Pancreas (tissue), 10 donors: ENCODE measurements at regions not wholly inside any gene's neighbourhood (a gene's known extent, or its start where the extent isn't known, plus 50 kb on each side); places are given as distances from the start of the nearest gene placed in this dataset.

Experiments
- ATAC-seq, 4 donors: fragments of 200-7000 bp; cut with Tn5 transposase; one replicate each; pipeline versions ENCODE4 v1.8.0 to v1.9.1; 2020; ENCODE audit warnings: mild to moderate bottlenecking in 4 of 4, moderate library complexity in 4 of 4
- DNase-seq, 6 donors: peaks; one replicate each; pipeline ENCODE4 v3.0.0-alpha.2; 2020
- FAIRE-seq: peaks from 2 replicates; lab custom pipeline; 2012; peaks lifted over from hg19 to GRCh38; lab: Jason Lieb, UNC
- H3K27ac ChIP-seq, 4 donors: fragments of 200-600 bp; sonication (generic); 1 replicate in 3 of 4; 2 replicates in 1 of 4; pipeline versions ENCODE4 v1.5.0 to v1.8.0; 2020
- H3K27me3 ChIP-seq, 4 donors: fragments of 200-600 bp; one replicate each; pipeline ENCODE4 v1.8.0; 2021
- H3K36me3 ChIP-seq, 3 donors: fragments of 200-600 bp; sonication (generic) in 1 of 3; one replicate each; pipeline versions ENCODE4 v1.5.0 to v1.8.0; 2020 to 2021
- H3K4me1 ChIP-seq, 3 donors: fragments of 200-600 bp; one replicate each; pipeline ENCODE4 v1.8.0; 2021
- H3K4me3 ChIP-seq, 4 donors: fragments of 200-600 bp; sonication (generic) in 2 of 4; one replicate each; pipeline versions ENCODE4 v1.5.0 to v1.8.0; 2020 to 2021
- H3K9me3 ChIP-seq, 4 donors: fragments of 200-600 bp; one replicate each; pipeline ENCODE4 v1.8.0; 2021
- WGBS, 2 donors: extraction: QIAGEN DNeasy Blood & Tissue Kit; methylation state at CpG; one replicate each; pipeline ENCODE4 v1.1.7; 2013; 5-methylcytosine and 5-hydroxymethylcytosine counted together
- intact Hi-C, 3 donors: fragments of 100-400 bp; cut with DNase I; formaldehyde crosslinking; loops; one replicate each; pipeline versions ENCODE4 v1.11.1 to v1.14.2; 2022
- TF ChIP-seq, protein P1 (sequence below), 4 donors: fragments of 200-600 bp; sonication (generic) in 3 of 4; IDR thresholded peaks; one replicate each; pipeline versions ENCODE4 v1.5.0 to v1.8.0; 2021; ENCODE audit warnings: antibody characterized with exemption in 4 of 4
- donor health status: healthy with polysubstance abuse.
- donor health status: DM: no; HTN: no; CAD: no; lungs with moderate emphysema.
- donor health status: DM: no; HTN: no; CAD: no.
- donor health status: control.
- donor health status: control.
- donor health status: Bipolar disorder and iron deficiency.
- donor health status: DM: yes; HTN: yes; CAD: no.
- donor health status: DM: no; HTN: no; CAD: no.
- donor health status: DM: no; HTN: no; CAD: no.
- donor health status: DM: yes; HTN: yes; CAD: no.

DNA sequence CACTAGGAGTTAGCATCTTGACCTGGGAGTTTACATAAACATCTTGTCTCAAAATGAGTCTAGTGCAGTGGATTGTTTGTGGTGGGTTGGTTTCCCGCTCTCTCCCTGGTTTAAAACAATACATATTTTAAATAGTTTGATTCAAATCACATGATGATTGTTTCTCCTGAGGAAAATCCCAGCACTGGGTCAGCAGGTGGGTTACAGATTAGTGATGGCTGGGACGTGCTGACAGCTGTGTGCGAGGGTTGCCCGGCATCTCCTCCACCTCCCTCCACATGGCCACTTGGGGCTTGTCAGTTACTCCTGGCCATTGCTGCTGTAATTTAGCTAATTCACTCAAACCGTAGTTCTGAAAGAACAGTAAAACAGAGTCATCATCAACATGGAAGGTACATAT lies 306.4 kb upstream of the CITED2 start:
- 92 to 96% methylated on average over 5 of the region's 5 CpGs for WGBS, 2 donors
- Histone ChIP-seq H3K4me1 (peaks cover 0 to 6% (median 0%) of the 10 kb centered on the region in 3 donors), H3K27ac (no peak overlapping the region), H3K36me3 (no peaks in the 10 kb centered on the region), H3K9me3 (no peaks in the 10 kb centered on the region), H3K4me3 (no peak overlapping the region), H3K27me3 (no peaks in the 10 kb centered on the region)
- no peak for DNase-seq
- ATAC-seq: no peak
- TF ChIP-seq, protein P1, sequence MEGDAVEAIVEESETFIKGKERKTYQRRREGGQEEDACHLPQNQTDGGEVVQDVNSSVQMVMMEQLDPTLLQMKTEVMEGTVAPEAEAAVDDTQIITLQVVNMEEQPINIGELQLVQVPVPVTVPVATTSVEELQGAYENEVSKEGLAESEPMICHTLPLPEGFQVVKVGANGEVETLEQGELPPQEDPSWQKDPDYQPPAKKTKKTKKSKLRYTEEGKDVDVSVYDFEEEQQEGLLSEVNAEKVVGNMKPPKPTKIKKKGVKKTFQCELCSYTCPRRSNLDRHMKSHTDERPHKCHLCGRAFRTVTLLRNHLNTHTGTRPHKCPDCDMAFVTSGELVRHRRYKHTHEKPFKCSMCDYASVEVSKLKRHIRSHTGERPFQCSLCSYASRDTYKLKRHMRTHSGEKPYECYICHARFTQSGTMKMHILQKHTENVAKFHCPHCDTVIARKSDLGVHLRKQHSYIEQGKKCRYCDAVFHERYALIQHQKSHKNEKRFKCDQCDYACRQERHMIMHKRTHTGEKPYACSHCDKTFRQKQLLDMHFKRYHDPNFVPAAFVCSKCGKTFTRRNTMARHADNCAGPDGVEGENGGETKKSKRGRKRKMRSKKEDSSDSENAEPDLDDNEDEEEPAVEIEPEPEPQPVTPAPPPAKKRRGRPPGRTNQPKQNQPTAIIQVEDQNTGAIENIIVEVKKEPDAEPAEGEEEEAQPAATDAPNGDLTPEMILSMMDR (IDR thresholded peaks at IDR 0.05): no peak
- FAIRE-seq: no peak
- intact Hi-C loops: no loop called here

DNA sequence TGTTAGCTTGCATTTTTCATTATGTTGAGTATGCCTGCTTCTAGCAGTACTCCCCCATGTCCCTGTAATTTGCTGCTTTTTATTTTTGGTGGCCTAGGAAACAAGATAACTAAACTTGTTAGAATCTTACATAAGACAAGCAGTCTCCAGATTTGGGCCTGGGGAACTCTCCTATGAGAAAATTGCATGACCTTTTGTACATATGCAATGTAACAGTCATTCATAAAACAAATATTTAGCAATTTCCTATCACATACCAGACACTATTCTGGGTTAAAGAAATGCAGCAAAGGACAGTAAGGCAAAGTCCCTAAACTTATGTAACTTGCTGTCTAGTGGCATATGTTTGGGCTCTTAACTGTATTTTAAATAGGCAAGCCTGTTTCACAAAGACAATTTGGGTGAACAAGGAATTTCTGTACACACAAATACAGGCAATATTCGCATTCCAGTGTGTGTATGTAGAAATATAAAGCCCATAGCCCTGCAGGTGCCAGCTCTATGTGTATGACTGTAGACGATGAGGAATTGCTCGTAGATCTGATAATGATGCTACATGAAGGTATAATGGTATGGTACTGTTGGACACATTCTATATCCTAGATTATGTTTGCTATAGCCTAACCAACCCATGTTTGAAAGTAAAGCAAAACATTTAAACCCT lies 305.2 kb upstream of the CITED2 start:
- FAIRE-seq: no peak
- no peak overlapping the region for H3K27ac ChIP-seq
- intact Hi-C loops: no loop called here

DNA sequence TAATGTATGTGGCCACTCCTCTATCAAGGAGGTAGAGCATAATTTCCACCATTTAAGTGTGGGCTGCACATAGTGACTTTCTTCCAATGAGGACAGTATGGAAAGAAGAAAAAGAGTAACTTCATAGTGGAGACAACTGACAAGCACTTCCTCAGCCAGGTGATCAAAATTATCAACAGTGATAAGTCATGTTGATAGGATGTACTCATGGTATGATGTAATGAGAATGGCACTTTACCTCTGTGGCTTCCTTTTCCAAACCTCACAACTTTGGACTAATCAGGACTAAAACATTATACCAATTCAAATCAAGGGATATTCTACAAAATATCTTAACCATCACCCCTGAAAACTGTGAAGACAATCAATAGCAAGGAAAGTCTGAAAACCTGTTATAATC lies 302.3 kb upstream of the CITED2 start:
- Histone ChIP-seq H3K27ac (no peak overlapping the region), H3K4me1 (peaks cover 0 to 6% (median 0%) of the 10 kb centered on the region in 3 donors), H3K9me3 (no peaks in the 10 kb centered on the region), H3K4me3 (no peak overlapping the region), H3K36me3 (no peaks in the 10 kb centered on the region), H3K27me3 (no peaks in the 10 kb centered on the region)
- DNase-seq (no peak), FAIRE-seq (no peak), ATAC-seq (no peak)
- intact Hi-C loops: no loop called here
- TF ChIP-seq, protein P1 (IDR thresholded peaks at IDR 0.05): no peak

More for the DNA sequence above, 305.2 kb upstream of the CITED2 start:
- H3K36me3 ChIP-seq: no peaks in the 10 kb centered on the region
- ATAC-seq (peak in 2 of 4 donors; percentile 27 to 41), DNase-seq (no peak)
- no peaks in the 10 kb centered on the region for H3K9me3 ChIP-seq
- peaks cover 0 to 6% (median 0%) of the 10 kb centered on the region in 3 donors for H3K4me1 ChIP-seq
- 88 to 94% methylated on average over 3 of the region's 3 CpGs for WGBS, 2 donors
- H3K27me3 ChIP-seq: no peaks in the 10 kb centered on the region
- no peak overlapping the region for H3K4me3 ChIP-seq
- TF ChIP-seq, protein P1 (IDR thresholded peaks at IDR 0.05): no peak

DNA sequence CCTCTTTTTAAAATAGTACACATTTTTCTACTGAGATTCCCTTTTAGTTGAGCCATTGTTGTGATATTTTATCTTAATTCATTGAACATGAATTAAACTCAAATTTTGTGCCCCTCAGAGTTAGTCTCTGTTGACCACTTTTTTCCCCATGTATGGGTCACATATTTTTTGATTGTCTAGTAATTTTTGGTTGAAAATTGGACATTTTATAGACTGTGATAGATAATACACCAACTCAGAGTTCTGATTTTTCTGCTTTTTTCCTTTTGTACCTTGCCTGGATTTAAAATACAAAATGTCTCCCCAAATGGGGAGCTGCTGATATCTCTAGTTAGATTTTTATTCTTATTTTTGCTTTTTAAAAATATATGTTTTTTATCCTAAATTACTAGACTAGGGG lies 291.8 kb upstream of the CITED2 start:
- H3K4me3 ChIP-seq: no peak overlapping the region
- DNase-seq (no peak), FAIRE-seq (no peak), ATAC-seq (no peak)
- TF ChIP-seq, protein P1 (IDR thresholded peaks at IDR 0.05): no peak
- intact Hi-C loops: no loop called here
- H3K36me3 ChIP-seq: no peaks in the 10 kb centered on the region
- no peaks in the 10 kb centered on the region for H3K4me1 ChIP-seq
- H3K9me3 ChIP-seq: no peaks in the 10 kb centered on the region
- no peaks in the 10 kb centered on the region for H3K27me3 ChIP-seq
- no peak overlapping the region for H3K27ac ChIP-seq

DNA sequence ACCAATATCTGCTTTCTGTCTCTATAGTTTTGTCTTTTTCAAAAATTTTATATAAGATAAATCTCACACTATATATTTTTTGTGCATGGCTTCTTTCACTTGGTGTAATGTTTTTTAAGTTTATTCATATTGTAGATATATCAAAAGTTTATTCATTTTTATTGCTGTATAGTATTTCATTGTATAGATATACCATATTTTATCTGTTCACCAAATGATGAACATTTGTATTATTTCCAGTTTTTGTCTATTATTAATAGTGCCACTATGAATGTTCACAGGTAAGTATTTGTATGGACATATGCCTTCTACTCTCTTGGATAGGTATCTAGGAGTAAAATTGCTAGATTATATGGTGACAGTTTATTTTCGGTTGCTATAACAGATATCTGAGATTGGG lies 289.5 kb upstream of the CITED2 start:
- DNase-seq: no peak
- H3K27me3 ChIP-seq: no peaks in the 10 kb centered on the region
- 96 to 97% methylated on average over 1 of the region's 1 CpG for WGBS, 2 donors
- H3K36me3 ChIP-seq: no peaks in the 10 kb centered on the region
- H3K27ac ChIP-seq: no peak overlapping the region
- intact Hi-C loops: no loop called here
- no peak for ATAC-seq
- H3K4me1 ChIP-seq: peaks cover 0 to 4% (median 0%) of the 10 kb centered on the region in 3 donors
- TF ChIP-seq, protein P1 (IDR thresholded peaks at IDR 0.05): no peak
- no peaks in the 10 kb centered on the region for H3K9me3 ChIP-seq
- FAIRE-seq: no peak
- H3K4me3 ChIP-seq: no peak overlapping the region
